ENCODE measurements at regions not wholly inside any gene's neighbourhood (a gene's known extent, or its start where the extent isn't known, plus 50 kb on each side); places are given as distances from the start of the nearest gene placed in this dataset.
"Not testable (repeated sequence)": the region's sequence is repeated elsewhere in the genome, so short reads cannot be mapped to it uniquely, and the experiment has no call there.

DNA sequence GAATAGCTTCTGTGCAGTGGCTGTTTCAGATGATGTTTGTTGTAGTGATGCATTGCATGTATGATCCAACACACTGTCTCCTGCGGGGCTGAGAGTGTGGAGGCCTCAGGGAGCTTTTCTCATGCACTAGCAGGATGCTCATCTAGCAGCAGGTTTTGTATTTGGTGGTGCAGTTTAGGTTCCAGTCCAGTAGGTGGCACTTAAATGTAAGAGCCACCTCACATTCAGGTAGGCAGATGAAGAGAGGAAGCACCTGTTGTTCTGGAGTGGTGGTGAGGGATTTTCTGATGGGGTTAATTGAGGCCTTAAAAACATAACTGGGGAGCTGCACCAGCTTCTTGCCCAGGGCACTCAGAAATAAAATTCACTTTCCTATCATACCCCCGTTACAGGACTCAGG is 300.9 kb downstream of the SPIN4 start:
- H3K4me3 ChIP-seq: no peak overlapping the region
- H3K27me3 ChIP-seq: no peaks in the 10 kb centered on the region
- H3K36me3 ChIP-seq: no peaks in the 10 kb centered on the region
- no peak for ATAC-seq
- DNase-seq: no peak
- intact Hi-C loops (cut with DNase I; ENCODE audit: low total_unique reads) (no loop called here), in situ Hi-C loops (cut with MboI; ENCODE audit: low sequenced_read_pairs in 4 of 4) (no loop called here)
- no peaks in the 10 kb centered on the region for H3K9me3 ChIP-seq
- no peaks in the 10 kb centered on the region for H3K4me1 ChIP-seq
- TF ChIP-seq CTCF (IDR thresholded peaks at IDR 0.05 in 4 of 5, conservative IDR thresholded peaks at IDR 0.05 in 1 of 5) (no peak), POLR2A (IDR thresholded peaks at IDR 0.05) (no peak)
- no peak overlapping the region for H3K27ac ChIP-seq

DNA sequence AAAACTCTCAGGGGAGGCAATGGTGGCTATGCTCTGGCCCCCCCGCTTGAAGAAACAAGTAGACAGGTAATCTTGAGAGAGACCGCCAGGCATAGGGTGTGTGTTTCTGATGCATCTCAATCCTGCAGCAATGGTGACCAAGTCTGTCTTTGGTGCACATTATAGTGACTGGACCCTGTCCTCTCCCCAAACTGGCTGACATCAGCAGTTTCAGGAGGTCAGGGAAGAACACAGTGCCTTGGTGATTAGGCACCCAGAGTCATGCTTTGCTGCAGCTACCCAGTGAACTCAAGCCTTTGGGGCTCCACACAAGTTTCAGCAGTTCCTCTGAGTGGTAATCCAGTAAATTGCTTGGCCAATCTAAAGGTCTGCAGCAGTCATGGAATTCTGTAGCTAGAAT is 318.3 kb downstream of the SPIN4 start:
- Histone ChIP-seq H3K36me3 (no peaks in the 10 kb centered on the region), H3K4me3 (no peak overlapping the region), H3K9me3 (no peaks in the 10 kb centered on the region), H3K27ac (no peak overlapping the region), H3K4me1 (no peaks in the 10 kb centered on the region), H3K27me3 (peaks cover 0 to under 1% (median 0%) of the 10 kb centered on the region in 3 donors)
- TF ChIP-seq CTCF (IDR thresholded peaks at IDR 0.05 in 4 of 5, conservative IDR thresholded peaks at IDR 0.05 in 1 of 5): no peak
- TF ChIP-seq POLR2A (IDR thresholded peaks at IDR 0.05): no peak
- intact Hi-C loops (cut with DNase I; ENCODE audit: low total_unique reads) (no loop called here), in situ Hi-C loops (cut with MboI; ENCODE audit: low sequenced_read_pairs in 4 of 4) (no loop called here)
- DNase-seq (no peak), ATAC-seq (no peak)

DNA sequence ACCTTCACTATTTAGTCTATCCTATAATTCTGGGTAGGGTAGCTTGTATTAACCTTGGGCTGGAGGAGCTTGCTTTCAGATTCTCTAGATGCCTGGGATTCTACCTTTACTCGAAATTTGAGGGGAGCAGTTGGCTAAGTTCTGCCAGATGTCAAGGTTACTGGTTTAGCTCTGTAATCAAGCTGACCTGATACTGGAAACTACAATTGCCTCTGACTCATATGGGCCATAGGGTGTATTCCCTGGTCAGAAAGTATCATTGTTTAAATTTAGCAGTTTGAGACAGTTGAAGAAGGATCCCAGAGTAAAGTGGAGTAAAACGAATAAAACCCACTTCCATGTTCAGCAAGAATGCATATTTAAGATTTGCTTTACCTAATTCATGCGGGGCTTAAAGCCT is 337.6 kb downstream of the SPIN4 start:
- ATAC-seq (no peak), DNase-seq (no peak)
- intact Hi-C loops (cut with DNase I; ENCODE audit: low total_unique reads): no loop called here
- TF ChIP-seq CTCF (IDR thresholded peaks at IDR 0.05 in 4 of 5, conservative IDR thresholded peaks at IDR 0.05 in 1 of 5): no peak
- TF ChIP-seq POLR2A (IDR thresholded peaks at IDR 0.05): no peak
- in situ Hi-C loops (cut with MboI; ENCODE audit: low sequenced_read_pairs in 4 of 4): no loop called here
- H3K4me3 ChIP-seq: no peak overlapping the region
- H3K4me1 ChIP-seq: no peaks in the 10 kb centered on the region
- H3K9me3 ChIP-seq: no peaks in the 10 kb centered on the region
- H3K36me3 ChIP-seq: no peaks in the 10 kb centered on the region
- H3K27me3 ChIP-seq: no peaks in the 10 kb centered on the region
- H3K27ac ChIP-seq: no peak overlapping the region

- no peak overlapping the region for H3K4me3 ChIP-seq
- no peaks in the 10 kb centered on the region for H3K4me1 ChIP-seq
- TF ChIP-seq CTCF (IDR thresholded peaks at IDR 0.05 in 4 of 5, conservative IDR thresholded peaks at IDR 0.05 in 1 of 5) (no peak), POLR2A (IDR thresholded peaks at IDR 0.05) (no peak)
- H3K36me3 ChIP-seq: no peaks in the 10 kb centered on the region
- H3K9me3 ChIP-seq: no peaks in the 10 kb centered on the region
- in situ Hi-C loops (cut with MboI; ENCODE audit: low sequenced_read_pairs in 4 of 4) (no loop called here), intact Hi-C loops (cut with DNase I; ENCODE audit: low total_unique reads) (no loop called here)
- ATAC-seq: no peak
- H3K27me3 ChIP-seq: no peaks in the 10 kb centered on the region
- DNase-seq: no peak
- H3K27ac ChIP-seq: no peak overlapping the region
These were observed 338.6 kb downstream of the SPIN4 start for GRCh38 chrX:63012574-63012973.

DNA sequence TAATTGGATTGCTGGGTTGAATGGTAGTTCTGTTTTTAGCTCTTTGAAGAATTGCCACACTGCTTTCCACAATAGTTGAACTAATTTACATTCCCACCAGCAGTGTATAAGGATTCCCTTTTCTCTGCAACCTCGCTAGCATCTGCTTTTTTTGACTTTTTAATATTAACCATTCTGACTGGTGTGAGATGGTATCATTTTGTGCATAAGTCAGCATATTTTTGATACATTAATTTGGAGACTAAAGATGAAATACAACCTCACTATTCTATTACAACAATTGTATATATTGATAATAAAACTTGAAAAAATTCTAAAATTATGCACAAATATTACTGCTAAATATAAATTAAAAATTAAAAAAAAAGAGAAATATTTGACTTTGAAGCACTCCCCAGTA is 350.9 kb downstream of the SPIN4 start:
- H3K4me3 ChIP-seq; intact Hi-C loops (cut with DNase I; ENCODE audit: low total_unique reads); H3K27me3 ChIP-seq; H3K4me1 ChIP-seq; H3K27ac ChIP-seq; ATAC-seq; H3K36me3 ChIP-seq; DNase-seq; H3K9me3 ChIP-seq; in situ Hi-C loops (cut with MboI; ENCODE audit: low sequenced_read_pairs in 4 of 4): not testable (repeated sequence)

Data from gastrocnemius medialis (tissue), 4 donors.